ENCODE measurements at regions not wholly inside any gene's neighbourhood (a gene's known extent, or its start where the extent isn't known, plus 50 kb on each side); places are given as distances from the start of the nearest gene placed in this dataset.
"Not testable (repeated sequence)": the region's sequence is repeated elsewhere in the genome, so short reads cannot be mapped to it uniquely, and the experiment has no call there.

- no peak for DNase-seq
Measured at GRCh38 chr2:15681089-15681885, 89.6 kb downstream of the DDX1 start.

- DNase-seq = no peak
Measured at GRCh38 chr2:15682354-15682753, 90.7 kb downstream of the DDX1 start.

- DNase-seq = no peak
Measured at GRCh38 chr2:15684161-15685039, 92.7 kb downstream of the DDX1 start.

GRCh38 chr2:15685143-15685542 is 93.5 kb downstream of the DDX1 start:
- no peak for DNase-seq

GRCh38 chr2:15686643-15687042 is 95.0 kb downstream of the DDX1 start:
- no peak for DNase-seq

GRCh38 chr2:15687243-15687642 is 95.6 kb downstream of the DDX1 start:
- DNase-seq = no peak

- DNase-seq = no peak
Measured at GRCh38 chr2:15687720-15688119, 96.1 kb downstream of the DDX1 start.

- DNase-seq = no peak
Measured at GRCh38 chr2:15688924-15689568, 97.4 kb downstream of the DDX1 start.

GRCh38 chr2:15689654-15690053 is 98.0 kb downstream of the DDX1 start:
- DNase-seq = no peak

GRCh38 chr2:15691586-15692310 is 100.1 kb downstream of the DDX1 start:
- no peak for DNase-seq

GRCh38 chr2:15692551-15693377 is 101.1 kb downstream of the DDX1 start:
- DNase-seq = no peak

- DNase-seq = no peak
Measured at GRCh38 chr2:15693382-15693781, 101.7 kb downstream of the DDX1 start.

GRCh38 chr2:15693926-15694588 is 102.4 kb downstream of the DDX1 start:
- no peak for DNase-seq

GRCh38 chr2:15694589-15694986 is 102.9 kb downstream of the DDX1 start:
- no peak for DNase-seq

GRCh38 chr2:15695582-15696330 is 104.1 kb downstream of the DDX1 start:
- no peak for DNase-seq

GRCh38 chr2:15696606-15697170 is 105.0 kb downstream of the DDX1 start:
- DNase-seq = not testable (repeated sequence)

- no peak for DNase-seq
Measured at GRCh38 chr2:15700131-15700530, 108.5 kb downstream of the DDX1 start.

- no peak for DNase-seq
Measured at GRCh38 chr2:15700599-15701340, 109.1 kb downstream of the DDX1 start.

- no peak for DNase-seq
Measured at GRCh38 chr2:15701341-15701907, 109.8 kb downstream of the DDX1 start.

All from stimulated activated CD4-positive, alpha-beta T cell treated with anti-CD3 and anti-CD28 coated beads, Interleukin-2, amount 100 ng/mL, for 24 hours (primary cell).